Right lobe of liver (tissue), 6 donors: ENCODE measurements at regions not wholly inside any gene's neighbourhood (a gene's known extent, or its start where the extent isn't known, plus 50 kb on each side); places are given as distances from the start of the nearest gene placed in this dataset.

Source experiments
- ATAC-seq, 4 donors: fragments of 200-7000 bp; cut with Tn5 transposase; one replicate each; pipeline ENCODE4 v1.9.1; 2020; ENCODE audit warnings: mild to moderate bottlenecking in 4 of 4, moderate library complexity in 4 of 4
- DNase-seq, 3 donors: peaks; one replicate each; pipeline ENCODE4 v3.0.0-alpha.2; 2020
- H3K27ac ChIP-seq, 3 donors: fragments of 200-600 bp; one replicate each; pipeline ENCODE4 v1.8.0; 2022
- H3K27me3 ChIP-seq, 2 donors: fragments of 200-600 bp; one replicate each; pipeline ENCODE4 v1.8.0; 2022
- H3K36me3 ChIP-seq, 4 donors: fragments of 200-600 bp; sonication (generic) in 1 of 4; one replicate each; pipeline versions ENCODE4 v1.5.1 to v1.8.0; 2017 to 2022; ENCODE audit warnings: control low read depth in 1 of 4
- H3K4me1 ChIP-seq, 4 donors: fragments of 200-600 bp; sonication (generic) in 1 of 4; one replicate each; pipeline versions ENCODE4 v1.5.1 to v1.8.0; 2017 to 2022; ENCODE audit warnings: control low read depth in 1 of 4
- H3K4me3 ChIP-seq, 3 donors: fragments of 200-600 bp; one replicate each; pipeline ENCODE4 v1.8.0; 2022
- H3K9me3 ChIP-seq, 4 donors: fragments of 200-600 bp; sonication (generic) in 1 of 4; one replicate each; pipeline versions ENCODE4 v1.5.1 to v1.8.0; 2017 to 2022; ENCODE audit warnings: control low read depth in 1 of 4
- CTCF ChIP-seq, 4 donors: fragments of 200-600 bp in 3 of 4; fragments of 450-650 bp in 1 of 4; IDR thresholded peaks; one replicate each; pipeline versions ENCODE4 v1.5.1 to v1.8.0; 2016 to 2022; ENCODE audit warnings: antibody characterized with exemption in 4 of 4, mild to moderate bottlenecking in 2 of 4
- POLR2A ChIP-seq: fragments of 450-650 bp; IDR thresholded peaks from one replicate; pipeline ENCODE4 v1.6.1; 2017; ENCODE audit warnings: antibody characterized with exemption, mild to moderate bottlenecking
- WGBS: methylation state at CpG from one replicate; pipeline ENCODE4 v1.1.6; 2018; ENCODE audit warnings: low coverage, low lambda C conversion rate; ENCODE audit not compliant: insufficient coverage; ENCODE audit errors: missing lambda C conversion rate; 5-methylcytosine and 5-hydroxymethylcytosine counted together
- intact Hi-C, 2 donors: fragments of 100-400 bp; cut with DNase I; formaldehyde crosslinking; loops; one replicate each; pipeline versions ENCODE4 v1.11.2 to v1.14.1; 2022
- donor health status: DM: no; HTN: yes; CAD: no.
- donor health status: DM: no; HTN: no; CAD: no.
- donor health status: DM: no; HTN: no; CAD: no.
- donor health status: DM: no; HTN: yes; CAD: no.
- donor health status: DM: no; HTN: yes; CAD: no.

DNA sequence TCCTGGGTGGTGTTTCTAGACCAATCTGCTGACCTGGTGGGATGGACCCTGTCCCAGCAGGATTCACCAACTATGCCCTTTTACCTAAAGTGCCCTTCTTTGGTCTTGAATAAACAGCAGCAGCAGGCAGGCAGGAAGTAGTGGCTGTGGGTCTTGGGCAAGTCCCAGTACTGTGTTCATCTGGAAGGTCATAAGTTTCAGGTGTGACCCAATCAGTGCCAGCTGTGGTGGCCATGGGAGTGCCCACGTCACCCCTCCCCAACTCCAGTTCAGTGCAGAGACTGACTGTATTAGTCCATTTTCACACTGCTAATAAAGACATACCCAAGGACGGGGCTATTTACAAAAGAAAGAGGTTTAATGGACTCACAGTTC lies 148.3 kb upstream of the SRD5A2 start:
- Histone ChIP-seq H3K4me1 (peaks cover 0 to 15% (median 4%) of the 10 kb centered on the region in 4 donors), H3K27ac (peak overlapping the region; percentile 60 to 88 (median 73)), H3K4me3 (peak overlapping the region in 2 of 3 donors; percentile 15 to 23), H3K9me3 (no peaks in the 10 kb centered on the region), H3K27me3 (no peaks in the 10 kb centered on the region), H3K36me3 (no peaks in the 10 kb centered on the region)
- intact Hi-C loops, result no loop called here
- ATAC-seq, result peak; percentile 89 to 95 (median 92)
- peak; percentile 65 to 89 (median 86) for DNase-seq
- TF ChIP-seq POLR2A (peak; percentile 53), CTCF (IDR thresholded peaks at IDR 0.05) (no peak)
- 10% methylated on average over 2 of the region's 2 CpGs for whole genome bisulfite sequencing

DNA sequence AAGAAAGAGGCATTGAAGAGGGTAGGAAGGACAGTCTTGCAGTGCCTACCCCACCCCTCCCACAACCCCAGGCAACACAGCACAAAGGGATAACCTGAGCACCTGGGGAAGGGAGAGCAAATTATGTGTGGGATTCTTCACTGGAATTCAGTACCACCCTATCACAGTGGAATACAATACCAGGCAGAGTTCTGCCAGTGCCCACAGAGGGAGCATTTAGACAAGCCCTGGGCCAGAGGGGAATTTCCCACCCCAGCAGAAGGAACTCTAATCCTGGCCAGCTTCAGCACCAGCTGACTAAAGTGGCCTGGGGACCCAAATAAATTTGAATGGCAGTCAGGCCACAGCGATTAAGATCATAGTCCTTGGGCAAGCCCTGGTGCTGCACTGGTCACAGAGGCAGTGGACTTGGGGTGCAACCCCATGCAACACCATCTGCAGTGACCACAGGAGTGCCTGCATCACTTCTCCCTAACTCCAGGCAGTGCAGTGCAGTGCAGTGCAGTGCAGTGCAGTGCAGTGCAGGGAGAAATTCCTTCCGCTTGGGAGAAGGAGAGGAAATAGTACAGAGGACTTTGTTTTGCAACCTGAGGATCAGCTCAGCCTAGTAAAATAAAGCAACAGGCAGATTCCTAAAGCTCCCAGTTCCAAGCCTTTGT lies 147.8 kb upstream of the SRD5A2 start:
- TF ChIP-seq POLR2A, result no peak
- ATAC-seq, result peak in 1 of 4 donors; percentile 25
- peak overlapping the region; percentile 60 to 88 (median 73) for H3K27ac ChIP-seq
- peak overlapping the region in 1 of 3 donors; percentile 23 for H3K4me3 ChIP-seq
- H3K27me3 ChIP-seq, result no peaks in the 10 kb centered on the region
- DNase-seq, result no peak
- no peaks in the 10 kb centered on the region for H3K36me3 ChIP-seq
- H3K4me1 ChIP-seq, result peaks cover 0 to 15% (median 4%) of the 10 kb centered on the region in 4 donors
- intact Hi-C loops, result no loop called here
- 63% methylated on average over 1 of the region's 2 CpGs for WGBS
- H3K9me3 ChIP-seq, result no peaks in the 10 kb centered on the region

GRCh38 chr2:31726457-31726856 lies 145.7 kb upstream of the SRD5A2 start:
- no peaks in the 10 kb centered on the region for H3K36me3 ChIP-seq
- WGBS, result 76% methylated on average over 2 of the region's 2 CpGs
- TF ChIP-seq POLR2A, result no peak
- H3K4me1 ChIP-seq, result peaks cover 0 to 15% (median 4%) of the 10 kb centered on the region in 4 donors
- DNase-seq (no peak), ATAC-seq (no peak)
- H3K27me3 ChIP-seq, result no peaks in the 10 kb centered on the region
- no peak overlapping the region for H3K4me3 ChIP-seq
- H3K27ac ChIP-seq, result no peak overlapping the region
- H3K9me3 ChIP-seq, result no peaks in the 10 kb centered on the region
- intact Hi-C loops, result no loop called here

DNA sequence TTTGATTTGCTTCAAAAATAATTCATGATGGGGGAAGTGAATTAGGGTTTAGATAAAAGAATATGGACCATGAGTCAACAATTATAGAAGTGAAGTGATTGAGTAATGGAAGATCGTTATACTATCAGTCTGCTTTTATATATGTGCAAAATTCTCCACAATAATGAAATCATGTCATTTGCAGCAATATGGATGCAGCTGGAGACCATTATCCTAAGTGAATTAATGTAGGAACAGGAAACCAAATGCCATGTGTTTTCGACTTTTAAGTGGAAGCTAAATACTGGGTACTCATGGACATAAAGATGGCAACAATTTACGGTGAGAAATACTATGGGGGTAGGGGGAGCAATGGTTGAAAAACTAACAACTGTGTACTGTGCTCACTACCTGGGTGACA lies 144.7 kb upstream of the SRD5A2 start:
- TF ChIP-seq POLR2A (no peak), CTCF (IDR thresholded peaks at IDR 0.05) (no peak)
- H3K27me3 ChIP-seq, result no peaks in the 10 kb centered on the region
- H3K4me3 ChIP-seq, result no peak overlapping the region
- ATAC-seq (no peak), DNase-seq (no peak)
- intact Hi-C loops, result no loop called here
- H3K4me1 ChIP-seq, result peaks cover 0 to 15% (median 4%) of the 10 kb centered on the region in 4 donors
- no peak overlapping the region for H3K27ac ChIP-seq
- no peaks in the 10 kb centered on the region for H3K9me3 ChIP-seq
- H3K36me3 ChIP-seq, result no peaks in the 10 kb centered on the region
- WGBS, result 98% methylated on average over 3 of the region's 3 CpGs

DNA sequence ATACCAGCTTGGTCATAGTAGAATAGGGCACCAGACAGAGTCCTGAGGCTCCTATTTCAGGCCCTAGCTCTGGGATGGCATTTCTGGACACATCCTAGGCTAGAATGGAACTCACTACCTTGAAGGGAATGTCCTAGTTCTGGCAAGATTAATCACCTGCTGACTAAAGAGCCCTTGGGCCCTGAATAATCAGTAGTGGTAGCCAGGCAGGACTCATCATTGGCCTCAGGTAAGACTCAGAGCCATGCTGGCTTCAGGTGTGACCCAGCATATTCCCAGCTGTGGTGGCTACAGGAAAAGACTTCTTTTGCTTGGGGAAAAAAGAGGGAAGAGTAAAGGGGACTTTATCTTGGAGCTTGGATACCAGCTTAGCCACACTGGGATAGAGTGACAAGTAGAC lies 131.0 kb upstream of the SRD5A2 start:
- Histone ChIP-seq H3K4me3 (no peak overlapping the region), H3K4me1 (peaks cover 0 to 31% (median 6%) of the 10 kb centered on the region in 4 donors), H3K27ac (no peak overlapping the region), H3K27me3 (no peaks in the 10 kb centered on the region), H3K9me3 (no peaks in the 10 kb centered on the region), H3K36me3 (no peaks in the 10 kb centered on the region)
- ATAC-seq (no peak), DNase-seq (no peak)
- no peak for TF ChIP-seq POLR2A
- TF ChIP-seq CTCF (IDR thresholded peaks at IDR 0.05), result no peak
- intact Hi-C loops, result no loop called here
